ENCODE measurements at regions not wholly inside any gene's neighbourhood (a gene's known extent, or its start where the extent isn't known, plus 50 kb on each side); places are given as distances from the start of the nearest gene placed in this dataset.
"Not testable (repeated sequence)": the region's sequence is repeated elsewhere in the genome, so short reads cannot be mapped to it uniquely, and the experiment has no call there.

DNA sequence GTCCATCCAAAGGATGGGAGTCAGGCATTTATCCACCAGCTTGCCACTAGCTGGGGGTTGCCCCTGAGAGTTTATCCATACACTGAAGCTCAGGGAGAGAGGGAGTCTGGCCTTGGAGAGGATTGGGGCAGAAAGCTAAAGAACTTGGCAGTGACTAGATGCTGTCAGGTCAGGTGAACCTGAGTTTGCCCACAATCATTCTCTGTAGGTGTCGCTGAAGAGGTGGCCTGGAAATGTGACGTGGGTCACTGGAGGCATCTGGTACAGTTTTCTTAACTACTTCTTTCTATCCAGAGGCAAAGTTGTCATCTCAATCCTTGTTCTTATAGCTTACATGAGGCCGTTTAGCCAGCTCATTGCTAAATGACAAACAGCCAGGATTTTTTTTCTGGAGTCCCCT lies 298.0 kb upstream of the CTNNB1 start:
- no peak for DNase-seq

DNA sequence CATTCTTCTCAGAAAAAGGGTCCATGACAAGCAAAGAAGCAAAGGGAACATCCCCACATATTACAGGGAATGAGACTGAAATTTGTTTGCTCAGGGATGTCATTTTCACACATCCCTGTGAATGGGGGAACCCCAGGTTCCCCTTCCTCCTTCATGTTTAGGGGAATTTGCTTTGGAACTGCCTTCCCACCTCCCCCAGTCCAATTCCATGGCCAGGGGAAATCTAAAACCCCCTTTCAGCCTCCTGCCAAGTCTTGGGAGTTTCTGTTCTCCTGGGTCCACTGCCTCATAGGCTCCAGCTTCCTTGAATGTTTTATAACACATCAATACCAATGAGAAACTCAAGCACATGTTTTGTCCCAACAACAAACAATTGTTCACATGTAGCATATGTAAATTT lies 297.5 kb upstream of the CTNNB1 start:
- DNase-seq, result no peak

DNA sequence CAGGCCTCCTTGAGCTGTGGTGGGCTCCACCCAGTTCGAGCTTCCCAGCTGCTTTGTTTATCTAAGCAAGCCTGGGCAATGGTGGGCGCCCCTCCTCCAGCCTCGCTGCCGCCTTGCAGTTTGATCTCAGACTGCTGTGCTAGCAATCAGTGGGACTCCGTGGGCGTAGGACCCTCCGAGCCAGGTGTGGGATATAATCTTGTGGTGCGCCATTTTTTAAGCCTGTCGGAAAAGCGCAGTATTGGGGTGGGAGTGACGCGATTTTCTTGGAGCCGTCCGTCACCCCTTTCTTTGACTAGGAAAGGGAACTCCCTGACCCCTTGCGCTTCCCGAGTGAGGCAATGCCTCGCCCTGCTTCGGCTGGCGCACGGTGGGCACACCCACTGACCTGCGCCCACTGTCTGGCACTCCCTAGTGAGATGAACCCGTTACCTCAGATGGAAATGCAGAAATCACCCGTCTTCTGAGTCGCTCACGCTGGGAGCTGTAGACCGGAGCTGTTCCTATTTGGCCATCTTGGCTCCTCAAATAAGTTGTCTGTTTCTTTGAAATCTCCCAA lies 291.3 kb upstream of the CTNNB1 start:
- DNase-seq, result not testable (repeated sequence)

DNA sequence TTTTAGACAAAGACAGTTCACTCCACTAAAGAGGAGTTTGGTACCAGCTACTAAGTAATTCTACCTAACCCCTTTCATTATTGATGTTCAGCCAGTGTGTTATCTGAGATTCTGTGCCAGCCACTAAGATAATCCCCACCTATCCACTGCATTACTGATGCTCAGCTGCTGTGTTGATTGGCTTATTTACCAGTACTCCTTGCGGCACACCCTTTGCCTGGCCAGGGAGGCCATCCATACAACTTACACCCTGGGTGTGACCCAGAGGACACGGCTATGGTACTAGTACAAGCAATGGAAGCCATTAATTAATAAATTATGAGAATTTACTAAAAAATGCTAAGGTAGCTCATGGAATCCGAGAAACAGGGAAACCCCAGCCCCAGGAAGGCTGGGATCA lies 290.7 kb upstream of the CTNNB1 start:
- DNase-seq, result no peak

DNA sequence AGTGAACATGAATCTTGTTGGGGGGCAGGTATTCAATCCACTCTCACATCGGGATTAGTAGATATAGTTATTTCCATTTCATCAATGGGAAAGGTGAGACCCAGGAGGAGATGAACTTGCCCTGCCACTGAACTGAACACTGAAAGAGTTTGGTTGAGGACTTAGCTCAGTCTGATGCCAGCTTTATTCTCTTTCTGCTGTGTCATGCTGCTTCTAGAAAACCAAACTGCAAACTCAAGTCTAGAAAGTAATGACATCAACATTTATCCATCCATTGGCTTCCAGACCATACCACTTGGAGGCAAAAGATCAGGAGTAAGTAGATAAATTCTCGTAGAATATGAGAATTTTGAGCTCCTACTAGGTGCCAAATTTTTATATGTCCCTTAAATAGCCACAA lies 288.0 kb upstream of the CTNNB1 start:
- DNase-seq, result no peak

DNA sequence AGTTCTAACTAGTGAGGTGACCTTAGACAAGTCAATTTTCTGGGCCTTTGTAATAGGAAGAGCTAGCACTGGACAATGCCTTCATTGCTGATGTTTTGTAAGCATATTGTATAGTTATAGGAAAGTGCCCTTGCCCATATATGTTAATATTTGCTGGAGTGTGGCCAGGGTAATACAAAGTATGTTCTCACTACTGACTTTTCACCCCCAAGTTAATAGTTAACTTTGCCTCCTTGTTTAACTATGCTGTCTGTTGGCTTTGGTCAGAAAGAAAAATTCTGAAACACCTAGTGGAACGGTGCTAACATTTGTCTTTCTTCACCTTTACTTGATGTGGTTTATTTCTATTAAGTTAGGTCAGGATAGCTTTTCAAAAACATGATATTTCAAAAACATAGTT lies 287.4 kb upstream of the CTNNB1 start:
- no peak for DNase-seq

DNA sequence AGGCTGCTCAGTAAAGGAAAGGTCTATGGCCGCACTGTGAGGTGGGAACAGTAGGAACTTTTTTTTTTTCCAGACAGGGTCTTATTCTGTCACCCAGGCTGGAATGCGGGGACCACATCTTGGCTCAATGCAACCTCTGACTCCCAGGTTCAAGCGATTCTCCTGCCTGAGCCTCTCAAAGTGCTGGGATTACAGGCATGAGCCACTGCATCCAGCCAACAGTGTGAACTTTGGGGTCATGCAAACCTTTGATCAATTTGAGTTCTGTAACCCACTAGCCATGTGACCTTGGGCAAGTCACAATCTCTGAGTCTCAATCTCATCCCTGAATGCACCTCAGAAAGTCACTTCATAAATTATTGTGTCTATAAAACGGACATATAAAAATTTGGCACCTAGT lies 286.8 kb upstream of the CTNNB1 start:
- DNase-seq, result no peak

DNA sequence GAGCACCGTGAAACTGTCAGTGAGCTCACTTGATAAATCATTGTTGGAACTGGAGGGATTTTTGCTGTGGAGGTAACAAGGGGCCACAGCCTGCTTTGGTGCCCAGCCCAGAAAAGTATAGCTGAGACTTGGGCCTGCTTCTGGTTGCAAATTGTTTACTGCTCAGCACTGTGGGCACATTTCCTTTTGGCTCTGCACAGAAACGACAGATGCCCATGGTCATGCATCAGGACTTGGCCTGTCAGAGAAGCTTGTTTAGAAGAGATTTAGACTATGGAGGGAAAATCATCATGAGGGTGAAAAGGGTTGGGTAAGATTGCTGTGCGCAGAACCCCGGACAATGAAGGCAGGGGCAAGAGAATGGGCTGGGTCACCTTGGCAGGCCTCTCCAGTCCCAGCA lies 286.1 kb upstream of the CTNNB1 start:
- peak; percentile 15 to 21 (median 19) for DNase-seq

DNA sequence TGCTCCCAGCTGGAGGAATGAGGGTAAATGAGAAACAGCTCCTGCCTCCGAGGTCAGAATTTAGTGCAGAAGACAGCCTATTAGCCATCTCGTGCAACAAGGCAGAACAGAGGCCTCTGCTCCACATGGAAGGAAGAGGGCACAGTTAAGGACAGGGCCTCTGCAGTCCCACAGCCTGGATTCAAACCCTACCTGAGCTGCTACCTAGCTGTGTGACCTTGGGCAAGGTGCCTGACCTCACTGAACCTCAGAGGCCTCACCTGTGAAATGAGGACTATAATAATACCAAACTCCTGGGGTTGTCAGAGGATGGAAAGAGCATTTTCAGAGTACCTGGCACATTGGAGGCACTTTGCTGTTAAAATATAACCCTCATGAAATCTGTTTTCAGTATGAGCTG lies 285.7 kb upstream of the CTNNB1 start:
- DNase-seq, result no peak

DNA sequence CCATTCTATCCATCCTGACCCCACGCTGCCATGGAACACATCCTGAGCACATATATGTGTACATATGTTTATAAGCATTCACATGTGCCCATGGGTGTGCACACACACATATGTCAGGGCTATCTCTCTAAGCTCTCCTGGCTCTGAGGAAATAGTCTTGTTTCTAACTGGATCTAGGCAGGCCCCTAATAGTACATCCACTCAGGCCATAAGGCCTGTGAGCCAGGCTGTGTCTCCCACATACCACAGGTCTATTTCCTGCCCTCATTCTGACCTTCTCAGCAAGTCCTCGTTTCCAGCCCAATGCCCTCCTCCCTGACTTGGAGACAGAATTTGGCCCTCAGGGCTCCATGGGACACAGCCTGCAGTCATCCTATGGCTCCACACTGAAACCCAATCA lies 284.8 kb upstream of the CTNNB1 start:
- no peak for DNase-seq

DNA sequence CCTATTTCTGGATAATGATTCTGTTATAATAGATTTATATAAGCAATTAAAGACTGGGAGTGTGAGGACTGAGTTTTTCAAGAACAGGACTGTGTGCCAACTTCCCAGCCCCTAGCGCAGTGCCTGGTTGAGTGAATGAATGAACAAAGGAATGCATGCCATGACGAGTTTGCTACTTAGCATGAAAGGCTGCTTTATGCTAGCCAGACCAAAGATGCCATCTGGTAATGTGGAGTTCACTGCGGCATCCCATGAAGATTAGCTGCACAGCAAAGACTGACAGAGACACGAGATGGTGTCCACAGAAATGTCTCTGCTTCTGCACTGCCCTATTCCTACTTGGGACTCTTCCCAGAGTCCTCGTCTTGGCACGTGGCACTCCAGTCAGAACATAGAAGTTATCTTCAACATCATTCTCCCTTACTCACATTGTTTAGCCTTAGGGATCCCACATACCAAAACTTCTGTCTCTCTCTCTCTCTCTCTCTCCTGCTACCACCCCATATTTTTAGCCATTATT lies 283.9 kb upstream of the CTNNB1 start:
- peak in 1 of 3 donors; percentile 16 for DNase-seq

DNA sequence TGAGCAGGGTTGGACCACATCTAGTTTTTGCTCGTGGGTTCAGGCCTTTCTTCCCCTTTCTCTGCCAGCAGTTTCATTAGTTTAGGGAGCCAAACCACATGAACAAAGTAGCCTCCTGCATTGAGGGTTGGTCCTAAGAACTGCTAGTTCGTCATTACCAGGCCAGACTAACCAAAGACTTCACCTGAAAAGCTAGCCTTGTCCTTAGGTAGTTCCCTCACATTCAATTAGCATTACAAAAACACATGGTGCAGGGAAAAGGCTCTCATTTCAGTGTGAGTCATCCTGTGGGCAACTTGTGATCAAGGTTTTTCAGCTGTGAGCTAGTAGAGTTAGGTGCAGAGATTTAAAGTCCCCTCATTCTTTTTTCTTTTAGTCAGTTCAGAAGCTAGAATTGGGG lies 279.3 kb upstream of the CTNNB1 start:
- no peak for DNase-seq

DNA sequence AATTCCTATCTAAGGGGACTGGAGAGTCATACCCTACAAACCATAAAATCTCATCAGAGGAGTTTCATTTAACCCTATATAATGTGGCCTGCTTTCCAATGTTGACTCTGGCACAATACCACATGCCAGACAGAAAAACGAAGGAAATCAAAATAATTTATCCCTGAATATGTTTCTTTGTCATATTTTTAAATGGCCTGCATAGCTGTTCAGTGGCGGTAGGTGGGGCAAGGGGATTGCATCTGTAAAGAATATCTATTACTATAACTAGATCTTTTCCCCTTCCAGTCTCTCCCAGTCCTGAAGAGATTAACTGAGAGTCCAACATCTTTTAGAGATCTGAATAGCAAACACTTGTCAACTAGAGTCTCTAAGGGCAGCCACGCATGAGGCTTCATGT lies 278.1 kb upstream of the CTNNB1 start:
- no peak for DNase-seq

DNA sequence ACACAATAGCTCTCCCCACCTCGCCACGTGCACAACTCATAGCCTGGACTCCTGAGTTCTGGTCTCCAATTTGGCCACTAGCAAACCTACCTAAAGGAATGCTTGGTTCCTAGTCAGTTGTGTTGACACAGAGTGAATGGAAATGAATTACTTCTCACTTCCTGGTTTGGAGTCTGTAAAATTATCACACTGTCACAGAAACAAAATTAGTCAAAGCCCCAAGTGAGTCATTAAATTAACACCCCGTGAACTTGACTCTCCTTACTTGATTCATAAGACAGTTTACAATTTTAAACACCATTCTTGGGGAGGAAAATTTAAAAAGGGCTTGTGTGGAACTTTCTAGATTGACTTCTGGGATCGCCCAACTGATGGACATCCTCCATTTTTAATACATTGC lies 276.2 kb upstream of the CTNNB1 start:
- no peak for DNase-seq

DNA sequence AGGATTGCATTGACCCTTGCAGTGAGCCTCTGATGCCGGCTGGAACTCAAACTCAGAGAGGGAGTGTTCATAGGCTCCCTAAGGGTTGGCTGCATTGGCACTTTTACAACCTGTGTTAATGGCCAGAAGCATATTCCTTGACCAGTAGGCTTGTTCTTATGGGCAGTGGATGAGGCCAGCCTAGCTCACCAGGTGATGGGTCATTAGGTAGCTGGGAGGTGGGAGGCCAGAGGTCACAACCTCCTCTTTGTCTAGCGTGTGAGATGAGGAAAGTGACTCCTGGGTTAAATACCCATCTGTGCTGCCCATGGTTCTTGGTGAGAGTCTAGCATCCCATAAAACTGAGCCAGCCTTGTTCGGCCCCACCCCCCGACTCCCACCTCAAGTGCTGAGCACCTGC lies 275.7 kb upstream of the CTNNB1 start:
- no peak for DNase-seq

DNA sequence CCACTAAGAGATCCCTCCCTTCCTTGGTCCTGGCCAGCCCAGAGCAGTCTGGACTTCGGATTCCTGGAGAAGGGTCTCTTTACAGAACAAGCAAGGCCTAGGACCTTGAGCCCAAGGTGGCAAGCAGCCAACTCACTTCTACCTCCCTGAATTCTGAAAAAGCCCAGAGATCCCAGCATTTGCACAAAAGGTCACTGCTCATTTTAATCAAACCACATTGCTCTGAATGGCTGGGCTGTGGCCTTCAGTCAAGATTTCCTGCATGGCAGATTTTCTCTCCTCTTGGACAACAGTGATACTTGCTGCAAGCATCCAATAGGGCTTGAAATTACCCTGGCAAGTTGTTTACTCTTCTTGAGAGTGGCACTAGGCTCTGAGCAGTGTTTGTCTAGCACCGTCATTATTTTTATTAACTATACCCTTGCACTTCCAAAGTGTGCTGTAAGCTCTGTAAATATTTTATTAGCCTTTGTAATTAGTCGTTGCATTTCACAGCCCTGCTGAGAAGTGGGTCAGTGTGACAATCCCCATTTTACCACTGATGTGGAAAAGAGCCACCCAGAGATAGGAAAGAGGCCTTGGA lies 274.7 kb upstream of the CTNNB1 start:
- DNase-seq, result no peak

DNA sequence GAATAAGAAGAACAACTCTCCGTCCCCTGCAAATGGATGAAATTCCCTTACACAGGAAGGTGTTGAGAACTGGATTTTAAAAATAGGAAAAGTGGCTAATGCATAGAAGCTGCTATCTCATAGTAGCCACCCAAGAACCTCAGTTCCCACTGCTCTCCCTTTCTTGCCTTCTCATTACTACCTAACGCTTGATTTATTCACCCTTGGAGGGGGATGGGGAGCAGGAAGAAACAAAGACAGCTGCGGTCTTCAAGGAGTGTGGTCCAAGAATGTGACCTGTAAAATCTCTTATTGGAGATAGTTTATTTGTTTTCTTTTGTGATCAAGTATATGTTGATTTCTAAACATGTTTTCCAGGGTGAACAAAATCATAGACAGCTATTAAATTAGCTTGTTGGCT lies 274.1 kb upstream of the CTNNB1 start:
- DNase-seq, result no peak

DNA sequence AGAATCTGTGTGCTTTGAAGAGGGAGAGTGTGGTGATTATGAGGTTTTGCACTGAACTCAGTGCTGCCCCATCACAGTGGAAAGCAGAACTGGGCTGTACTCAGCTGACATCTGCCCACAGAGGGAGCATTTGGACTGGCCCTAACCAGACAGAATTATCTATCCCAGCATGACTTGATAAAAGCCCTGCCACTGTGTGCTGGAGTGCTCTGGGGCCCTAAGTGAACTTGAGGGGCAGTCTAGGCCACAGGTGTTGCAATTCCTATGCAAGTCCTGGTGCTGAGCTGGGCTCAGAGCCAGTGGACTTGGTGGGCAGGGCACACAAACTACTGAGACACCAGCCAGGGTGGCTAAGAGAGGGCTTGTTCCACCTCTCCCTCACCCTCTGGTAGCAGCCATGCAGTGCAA lies 269.2 kb upstream of the CTNNB1 start:
- DNase-seq, result peak in 2 of 3 donors; percentile 10

DNA sequence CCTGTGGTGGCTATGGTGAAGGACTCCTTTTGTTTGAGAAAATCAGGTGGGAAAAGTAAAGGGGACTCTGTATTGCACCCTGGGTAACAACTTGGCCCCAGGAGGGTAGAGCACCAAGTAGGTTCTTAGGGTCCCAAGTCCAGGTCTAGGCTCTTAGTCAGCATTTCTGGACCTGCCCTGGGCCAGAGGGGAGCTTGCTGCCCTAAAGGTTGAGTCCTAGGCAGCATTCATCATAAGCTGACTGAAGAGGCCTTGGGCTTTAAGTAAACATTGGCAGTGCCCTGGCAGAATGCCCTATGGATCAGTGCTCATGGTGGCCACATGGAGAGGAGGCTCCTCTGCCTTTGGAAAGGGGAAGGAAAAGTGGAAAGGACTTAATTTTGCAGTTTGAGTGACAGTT lies 268.5 kb upstream of the CTNNB1 start:
- DNase-seq, result no peak

DNA sequence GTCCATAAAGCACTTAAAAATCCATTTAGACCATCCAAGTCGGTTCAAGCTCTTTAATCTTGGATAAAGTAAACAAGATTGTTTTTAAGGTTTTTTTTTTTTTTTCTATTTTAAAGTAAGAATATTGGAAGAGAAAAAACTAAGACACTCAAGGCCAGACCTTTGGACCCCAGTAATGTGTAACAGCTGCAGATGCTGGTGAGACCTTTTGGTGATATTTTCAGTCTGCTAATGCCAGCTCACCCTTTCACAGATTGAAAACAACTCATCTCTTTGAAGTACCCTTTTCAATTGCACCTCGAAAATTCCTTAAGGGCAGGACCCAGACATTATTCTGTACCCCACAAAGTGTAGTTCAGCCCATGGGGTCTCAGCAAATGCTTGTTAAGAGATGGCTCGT lies 260.7 kb upstream of the CTNNB1 start:
- DNase-seq, result no peak

DNA sequence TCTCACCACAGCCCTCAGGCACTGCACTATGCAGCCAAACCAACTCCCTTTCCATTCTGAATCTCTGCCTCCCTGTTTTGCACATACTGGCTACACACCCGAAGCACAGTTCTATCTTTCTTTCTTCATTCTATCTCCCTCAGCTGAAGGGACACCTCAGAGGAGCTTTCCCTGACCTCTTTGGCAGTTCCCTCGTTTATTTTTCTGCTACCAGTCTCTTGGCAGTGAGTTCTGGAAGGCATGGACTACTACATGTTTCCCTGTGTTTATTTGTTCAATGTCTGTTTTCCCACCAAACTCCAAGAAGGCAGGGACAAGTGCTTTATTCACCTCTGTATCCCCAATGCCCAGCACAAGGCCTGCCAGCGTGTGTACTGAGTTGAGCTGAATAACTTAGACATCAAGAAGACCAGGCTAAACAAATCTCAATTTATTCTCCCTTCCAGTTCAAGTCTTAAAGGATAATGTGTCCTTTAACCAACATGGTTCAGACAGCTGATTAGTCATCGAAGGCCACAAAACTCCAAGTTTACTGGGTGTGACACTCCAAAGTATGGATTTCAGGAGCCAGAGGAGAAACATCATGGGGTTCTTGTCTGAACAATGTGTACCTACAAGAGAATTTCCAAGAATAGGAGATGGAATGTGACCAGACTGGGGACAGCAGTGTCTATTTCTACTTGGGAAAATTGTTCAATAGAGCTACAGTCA lies 260.1 kb upstream of the CTNNB1 start:
- DNase-seq, result peak in 1 of 3 donors; percentile 2

DNA sequence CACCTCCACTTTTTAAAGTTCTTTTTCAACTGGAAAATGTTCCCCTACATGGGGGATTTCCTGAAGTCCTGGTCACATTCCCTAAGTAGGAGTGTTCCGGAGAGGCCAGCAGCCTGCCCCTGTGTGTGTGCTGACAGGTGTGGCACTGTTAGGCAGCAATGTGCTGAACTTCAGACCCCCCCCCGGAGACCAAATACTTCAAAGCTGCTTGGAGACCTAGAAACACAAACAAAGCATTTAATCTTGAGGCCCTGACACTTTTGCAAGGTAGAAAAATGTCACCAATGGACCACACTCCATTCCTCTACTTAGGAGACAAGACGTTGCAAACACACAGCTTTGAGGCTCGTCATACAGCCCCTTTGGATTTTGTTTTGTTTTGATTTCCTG lies 259.6 kb upstream of the CTNNB1 start:
- DNase-seq, result peak in 1 of 3 donors; percentile 6

DNA sequence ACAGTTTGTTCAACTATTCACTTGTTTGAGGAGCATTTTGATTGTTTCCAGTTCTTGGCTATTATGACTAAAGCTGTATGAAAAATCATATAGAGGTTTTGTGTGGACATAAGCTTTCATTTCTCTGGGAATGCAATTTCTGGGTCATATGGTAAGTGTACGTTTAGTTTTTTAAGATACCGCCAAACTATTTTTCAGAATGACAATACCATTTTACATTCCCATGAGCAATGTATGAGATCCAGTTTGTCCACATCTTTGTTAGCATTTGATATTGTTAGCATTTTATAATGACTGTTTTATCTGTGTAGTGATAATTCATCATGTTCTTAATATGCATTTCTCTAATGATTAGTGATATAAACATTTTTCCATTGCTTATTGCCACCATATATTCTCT lies 258.7 kb upstream of the CTNNB1 start:
- no peak for DNase-seq

DNA sequence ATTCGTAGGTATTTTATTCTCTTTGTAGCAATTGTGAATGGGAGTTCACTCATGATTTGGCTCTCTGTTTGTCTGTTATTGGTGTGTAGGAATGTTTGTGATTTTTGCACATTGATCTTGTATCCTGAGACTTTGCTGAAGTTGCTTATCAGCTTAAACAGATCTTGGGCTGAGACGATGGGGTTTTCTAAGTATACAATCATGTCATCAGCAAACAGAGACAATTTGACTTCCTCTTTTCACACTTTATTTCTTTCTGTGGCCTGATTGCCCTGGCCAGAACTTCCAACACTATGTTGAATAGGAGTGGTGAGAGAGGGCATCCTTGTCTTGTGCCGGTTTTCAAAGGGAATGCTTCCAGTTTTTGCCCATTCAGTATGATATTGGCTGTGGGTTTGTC lies 252.3 kb upstream of the CTNNB1 start:
- not testable (repeated sequence) for DNase-seq
